ENCODE measurements at regions not wholly inside any gene's neighbourhood (a gene's known extent, or its start where the extent isn't known, plus 50 kb on each side); places are given as distances from the start of the nearest gene placed in this dataset.

DNA sequence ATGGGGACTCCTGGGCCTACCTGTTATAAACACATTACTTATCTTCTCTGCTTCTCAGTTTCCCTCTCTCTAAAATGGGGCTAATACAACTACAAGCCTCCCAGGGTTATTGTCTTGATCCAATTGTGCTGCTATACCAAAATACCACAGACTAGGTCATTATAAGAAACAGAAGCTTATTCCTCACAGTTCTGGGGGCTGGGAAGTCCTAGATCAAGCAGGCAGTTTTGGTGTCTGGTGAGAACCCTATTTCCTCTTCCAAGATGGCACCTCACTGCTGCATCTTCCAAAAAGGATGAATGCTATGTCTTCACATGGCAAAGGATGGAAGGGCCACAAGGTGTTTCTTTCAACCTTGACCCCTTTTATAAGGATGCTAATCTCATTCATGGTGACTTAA is 732.9 kb upstream of the TBX3 start:
- no peak overlapping the region for H3K4me3 Mint-ChIP-seq (ENCODE audit: low read depth)
- no peaks in the 10 kb centered on the region for H3K9me3 Mint-ChIP-seq
- H3K27ac Mint-ChIP-seq, result no peak overlapping the region
- no peak for DNase-seq (ENCODE audit: low spot score)
- H3K4me1 Mint-ChIP-seq (ENCODE audit: low read depth), result no peaks in the 10 kb centered on the region
- no peaks in the 10 kb centered on the region for H3K27me3 Mint-ChIP-seq (ENCODE audit: low read depth)
- no peaks in the 10 kb centered on the region for H3K36me3 Mint-ChIP-seq (ENCODE audit: low read depth)
- intact Hi-C loops (cut with micrococcal nuclease), result no loop called here

DNA sequence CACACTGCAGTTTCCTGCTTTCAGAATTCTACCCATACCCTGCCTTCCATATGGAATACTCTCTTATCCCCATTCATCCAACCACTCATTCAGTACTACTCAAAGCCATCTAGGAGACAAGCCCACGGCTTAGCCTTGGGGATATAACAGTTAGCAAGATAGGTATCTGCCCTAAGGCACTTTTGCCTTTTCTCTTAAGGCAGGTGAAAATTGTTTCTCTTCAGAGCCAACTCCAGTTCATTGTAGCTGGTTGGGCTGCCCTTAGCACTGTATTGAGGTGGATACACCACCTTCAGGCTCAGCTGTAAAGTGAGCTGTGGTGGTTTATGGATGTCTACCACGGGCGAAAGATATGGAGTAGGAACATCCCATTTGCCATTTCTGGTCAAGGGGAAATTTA is 729.7 kb upstream of the TBX3 start:
- intact Hi-C loops (cut with micrococcal nuclease), result no loop called here
- no peaks in the 10 kb centered on the region for H3K36me3 Mint-ChIP-seq (ENCODE audit: low read depth)
- DNase-seq (ENCODE audit: low spot score), result no peak
- no peaks in the 10 kb centered on the region for H3K4me1 Mint-ChIP-seq (ENCODE audit: low read depth)
- H3K4me3 Mint-ChIP-seq (ENCODE audit: low read depth), result no peak overlapping the region
- no peaks in the 10 kb centered on the region for H3K9me3 Mint-ChIP-seq
- H3K27ac Mint-ChIP-seq, result no peak overlapping the region
- no peaks in the 10 kb centered on the region for H3K27me3 Mint-ChIP-seq (ENCODE audit: low read depth)

DNA sequence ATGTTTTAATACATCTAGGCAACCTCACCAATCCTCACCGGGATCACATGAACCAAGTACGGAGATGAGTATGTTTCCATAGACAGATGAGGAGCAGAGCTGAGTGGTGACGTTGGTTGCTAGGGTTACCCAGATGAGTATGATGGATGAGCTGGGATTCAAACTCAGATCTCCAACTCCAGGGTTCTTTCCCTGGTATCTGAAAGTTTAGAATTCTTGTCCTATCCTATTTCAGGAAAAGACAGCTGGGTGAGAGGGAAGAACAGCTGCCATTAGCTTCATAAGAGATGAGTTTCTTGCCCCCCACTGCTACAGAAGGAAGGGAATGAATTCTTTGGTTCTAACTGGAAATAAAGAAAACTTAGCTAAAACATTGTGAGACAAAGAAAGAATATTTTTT is 728.9 kb upstream of the TBX3 start:
- no peak for DNase-seq (ENCODE audit: low spot score)
- no peaks in the 10 kb centered on the region for H3K36me3 Mint-ChIP-seq (ENCODE audit: low read depth)
- no peaks in the 10 kb centered on the region for H3K4me1 Mint-ChIP-seq (ENCODE audit: low read depth)
- no peaks in the 10 kb centered on the region for H3K27me3 Mint-ChIP-seq (ENCODE audit: low read depth)
- H3K4me3 Mint-ChIP-seq (ENCODE audit: low read depth), result no peak overlapping the region
- no peaks in the 10 kb centered on the region for H3K9me3 Mint-ChIP-seq
- no peak overlapping the region for H3K27ac Mint-ChIP-seq
- intact Hi-C loops (cut with micrococcal nuclease), result no loop called here

DNA sequence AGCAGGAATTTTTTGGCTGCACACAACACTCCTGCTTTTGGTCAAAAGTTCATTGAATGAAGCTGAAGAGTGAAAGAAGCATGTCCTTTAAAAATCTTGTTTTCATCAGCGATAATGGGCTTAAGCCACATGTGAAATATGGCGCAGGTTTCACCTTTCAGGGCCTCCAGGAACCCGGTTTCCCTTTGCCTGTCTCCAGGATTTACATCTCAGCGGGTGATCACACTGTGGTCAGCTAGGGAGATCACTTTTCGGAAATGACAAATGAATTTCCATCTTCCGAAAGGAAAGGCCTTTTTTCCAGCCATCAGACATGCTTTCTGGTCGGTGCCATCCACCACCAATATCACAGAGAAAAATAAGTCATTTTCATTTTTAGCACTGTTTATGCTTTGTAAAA is 727.1 kb upstream of the TBX3 start:
- Mint-ChIP-seq H3K27me3 (ENCODE audit: low read depth) (no peaks in the 10 kb centered on the region), H3K4me3 (ENCODE audit: low read depth) (no peak overlapping the region), H3K36me3 (ENCODE audit: low read depth) (no peaks in the 10 kb centered on the region), H3K4me1 (ENCODE audit: low read depth) (no peaks in the 10 kb centered on the region), H3K9me3 (no peaks in the 10 kb centered on the region), H3K27ac (no peak overlapping the region)
- DNase-seq (ENCODE audit: low spot score), result no peak
- intact Hi-C loops (cut with micrococcal nuclease), result no loop called here

DNA sequence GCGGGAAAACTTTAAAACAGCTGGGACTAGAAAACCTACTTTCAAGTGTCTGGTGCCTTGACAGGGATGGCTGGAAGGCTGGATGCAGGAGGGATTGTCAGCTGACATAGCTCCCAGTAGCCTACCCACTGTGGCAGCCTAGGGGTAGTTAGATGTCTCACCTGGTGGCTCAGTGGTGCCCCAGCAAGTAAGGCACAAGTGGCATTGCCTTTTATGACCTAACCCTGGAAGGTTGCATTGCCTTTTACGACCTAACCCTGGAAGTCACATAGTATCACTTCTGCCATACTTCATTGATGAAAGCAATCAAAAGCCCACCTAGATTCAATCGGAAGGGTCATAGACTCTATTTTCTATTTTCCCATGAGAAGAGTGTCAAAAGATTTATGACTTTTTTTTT is 724.7 kb upstream of the TBX3 start:
- H3K36me3 Mint-ChIP-seq (ENCODE audit: low read depth), result no peaks in the 10 kb centered on the region
- H3K4me1 Mint-ChIP-seq (ENCODE audit: low read depth), result no peaks in the 10 kb centered on the region
- no peak overlapping the region for H3K27ac Mint-ChIP-seq
- intact Hi-C loops (cut with micrococcal nuclease), result no loop called here
- H3K9me3 Mint-ChIP-seq, result no peaks in the 10 kb centered on the region
- no peaks in the 10 kb centered on the region for H3K27me3 Mint-ChIP-seq (ENCODE audit: low read depth)
- H3K4me3 Mint-ChIP-seq (ENCODE audit: low read depth), result no peak overlapping the region
- no peak for DNase-seq (ENCODE audit: low spot score)

DNA sequence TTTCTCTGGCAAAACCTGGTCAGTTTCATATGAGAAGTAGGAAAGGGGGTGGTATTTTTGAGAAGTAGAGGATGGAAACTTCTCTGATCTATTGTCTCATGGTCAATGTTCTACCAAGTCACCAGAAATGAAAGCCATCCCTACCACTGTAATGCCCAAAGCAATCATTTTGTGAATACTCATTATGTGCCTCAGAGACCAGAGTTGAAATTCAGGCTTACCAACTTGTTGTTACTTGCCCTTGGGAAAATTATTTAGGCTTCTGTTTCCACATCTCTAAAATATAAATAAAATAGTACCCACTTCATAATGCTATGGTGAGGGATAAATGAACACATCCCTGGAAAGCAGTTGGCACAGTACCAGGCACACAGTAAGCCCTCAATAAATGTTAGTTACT is 723.7 kb upstream of the TBX3 start:
- H3K9me3 Mint-ChIP-seq, result no peaks in the 10 kb centered on the region
- DNase-seq (ENCODE audit: low spot score), result no peak
- no peaks in the 10 kb centered on the region for H3K4me1 Mint-ChIP-seq (ENCODE audit: low read depth)
- H3K36me3 Mint-ChIP-seq (ENCODE audit: low read depth), result no peaks in the 10 kb centered on the region
- H3K27me3 Mint-ChIP-seq (ENCODE audit: low read depth), result no peaks in the 10 kb centered on the region
- intact Hi-C loops (cut with micrococcal nuclease), result no loop called here
- H3K4me3 Mint-ChIP-seq (ENCODE audit: low read depth), result no peak overlapping the region
- no peak overlapping the region for H3K27ac Mint-ChIP-seq

DNA sequence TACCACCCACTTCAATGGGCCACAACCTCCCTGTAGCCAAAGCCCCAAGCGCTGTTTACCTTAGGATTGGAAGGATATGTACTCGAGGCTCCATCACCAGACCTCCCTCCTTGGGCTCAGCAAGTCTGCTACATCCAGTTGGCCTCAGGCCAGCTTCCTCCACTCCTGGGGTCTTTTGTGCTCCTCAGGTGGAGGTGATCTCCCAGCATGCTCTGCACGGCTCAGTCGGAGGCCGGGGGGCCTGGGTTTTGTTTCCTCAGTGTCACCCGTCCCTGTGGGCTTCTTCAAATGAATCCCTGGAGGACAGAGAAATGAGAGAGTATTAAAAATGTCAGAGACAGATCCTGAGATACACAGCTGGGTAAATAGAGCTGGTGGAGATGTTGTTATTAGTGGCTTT is 723.1 kb upstream of the TBX3 start:
- no peak overlapping the region for H3K4me3 Mint-ChIP-seq (ENCODE audit: low read depth)
- no peak overlapping the region for H3K27ac Mint-ChIP-seq
- H3K36me3 Mint-ChIP-seq (ENCODE audit: low read depth), result no peaks in the 10 kb centered on the region
- no peak for DNase-seq (ENCODE audit: low spot score)
- intact Hi-C loops (cut with micrococcal nuclease), result no loop called here
- H3K27me3 Mint-ChIP-seq (ENCODE audit: low read depth), result no peaks in the 10 kb centered on the region
- H3K4me1 Mint-ChIP-seq (ENCODE audit: low read depth), result no peaks in the 10 kb centered on the region
- no peaks in the 10 kb centered on the region for H3K9me3 Mint-ChIP-seq

DNA sequence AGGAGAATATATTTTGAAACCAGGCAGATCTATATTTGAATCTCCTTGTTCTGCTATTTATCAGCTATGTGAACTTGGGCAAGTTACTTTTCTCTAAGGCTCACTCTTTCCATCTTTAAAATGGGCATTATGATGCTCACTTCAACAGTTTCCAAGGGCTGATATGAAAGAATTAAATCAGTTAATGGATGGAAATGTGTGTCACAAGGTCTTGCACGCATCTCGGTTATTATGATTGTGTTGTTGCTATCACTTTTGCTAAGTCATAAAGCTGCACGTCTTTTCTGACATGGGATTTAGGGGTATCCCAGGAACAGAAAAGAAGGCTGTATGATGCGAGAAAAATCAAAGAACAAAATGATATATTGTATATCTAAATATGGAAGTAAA is 721.5 kb upstream of the TBX3 start:
- intact Hi-C loops (cut with micrococcal nuclease), result no loop called here
- DNase-seq (ENCODE audit: low spot score), result no peak
- no peak overlapping the region for H3K27ac Mint-ChIP-seq
- H3K27me3 Mint-ChIP-seq (ENCODE audit: low read depth), result no peaks in the 10 kb centered on the region
- H3K4me3 Mint-ChIP-seq (ENCODE audit: low read depth), result no peak overlapping the region
- no peaks in the 10 kb centered on the region for H3K36me3 Mint-ChIP-seq (ENCODE audit: low read depth)
- H3K9me3 Mint-ChIP-seq, result no peaks in the 10 kb centered on the region
- H3K4me1 Mint-ChIP-seq (ENCODE audit: low read depth), result no peaks in the 10 kb centered on the region

DNA sequence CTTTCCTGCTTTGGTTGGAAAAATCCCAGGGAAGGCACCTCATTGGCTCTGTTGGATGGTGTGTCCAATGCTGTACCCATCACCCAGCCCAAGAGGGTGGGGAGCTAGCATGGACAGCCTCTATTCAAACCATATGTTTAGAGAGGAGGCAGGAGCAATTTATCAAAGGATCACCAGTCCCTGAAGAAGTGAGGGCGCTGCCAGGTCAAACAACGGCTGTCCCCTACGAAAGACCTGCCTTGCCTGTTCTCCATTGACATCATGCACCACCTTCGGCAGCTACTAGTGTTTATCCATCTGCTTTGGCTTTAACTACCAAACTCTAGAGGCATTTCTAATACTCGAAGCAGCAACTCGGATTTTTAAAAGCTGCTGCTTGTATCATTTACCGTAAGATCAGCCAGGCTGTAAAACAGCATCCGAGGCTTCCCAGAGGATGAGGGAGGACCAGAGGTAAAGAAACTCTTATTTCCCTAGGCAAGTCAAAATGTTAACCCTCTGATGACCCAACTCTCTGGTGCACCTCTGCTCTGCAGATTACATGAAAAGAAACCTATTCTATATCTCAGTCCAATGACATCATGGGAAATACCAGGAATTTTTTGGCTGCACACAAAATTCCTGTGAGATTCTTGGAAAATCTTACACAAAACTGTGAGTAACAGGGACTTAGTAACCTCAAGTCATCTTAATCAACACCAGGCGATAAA is 720.9 kb upstream of the TBX3 start:
- no peak for DNase-seq (ENCODE audit: low spot score)
- no peaks in the 10 kb centered on the region for H3K9me3 Mint-ChIP-seq
- H3K4me3 Mint-ChIP-seq (ENCODE audit: low read depth), result no peak overlapping the region
- intact Hi-C loops (cut with micrococcal nuclease), result no loop called here
- H3K27ac Mint-ChIP-seq, result no peak overlapping the region
- no peaks in the 10 kb centered on the region for H3K27me3 Mint-ChIP-seq (ENCODE audit: low read depth)
- no peaks in the 10 kb centered on the region for H3K36me3 Mint-ChIP-seq (ENCODE audit: low read depth)
- H3K4me1 Mint-ChIP-seq (ENCODE audit: low read depth), result no peaks in the 10 kb centered on the region

DNA sequence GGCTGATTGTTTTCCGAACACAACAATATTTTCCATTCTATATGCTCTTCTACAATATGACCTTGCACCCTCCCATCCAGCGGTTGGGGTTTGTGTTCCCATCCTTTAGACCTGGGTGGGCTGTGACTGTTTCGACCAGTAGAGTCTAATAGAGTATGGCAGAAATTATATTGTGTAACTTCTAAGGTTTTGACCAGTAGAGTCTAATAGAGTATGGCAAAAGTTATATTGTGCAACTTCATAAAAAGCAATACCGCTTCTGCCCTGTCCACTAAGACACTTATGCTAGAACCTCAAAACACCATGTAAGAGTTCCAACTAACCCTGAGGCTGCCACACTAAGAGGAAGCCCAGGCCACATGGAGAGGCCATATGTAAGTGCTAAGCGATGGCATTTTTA is 719.7 kb upstream of the TBX3 start:
- Mint-ChIP-seq H3K4me3 (ENCODE audit: low read depth) (no peak overlapping the region), H3K36me3 (ENCODE audit: low read depth) (no peaks in the 10 kb centered on the region), H3K27me3 (ENCODE audit: low read depth) (no peaks in the 10 kb centered on the region), H3K27ac (no peak overlapping the region), H3K4me1 (ENCODE audit: low read depth) (no peaks in the 10 kb centered on the region), H3K9me3 (no peaks in the 10 kb centered on the region)
- no peak for DNase-seq (ENCODE audit: low spot score)
- intact Hi-C loops (cut with micrococcal nuclease), result no loop called here

DNA sequence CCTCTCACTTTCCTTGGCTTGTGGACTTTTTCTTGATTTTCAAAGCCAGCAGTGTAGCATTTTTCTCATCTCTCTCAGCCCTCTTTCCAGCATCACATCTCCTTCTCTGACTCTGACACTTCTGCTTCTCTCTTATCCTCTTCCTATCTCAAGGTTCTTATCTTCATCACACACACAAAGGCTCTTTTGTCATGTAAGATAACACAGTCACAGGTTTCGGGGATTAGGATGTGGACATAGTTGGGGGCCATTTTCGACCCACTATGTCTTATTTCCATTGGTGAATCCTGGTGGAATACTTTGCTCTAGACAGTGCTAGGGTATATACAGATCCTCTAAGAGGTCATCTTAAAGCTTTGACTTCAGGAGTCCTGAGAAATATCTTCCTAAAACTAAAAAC is 719.3 kb upstream of the TBX3 start:
- no peak overlapping the region for H3K27ac Mint-ChIP-seq
- H3K27me3 Mint-ChIP-seq (ENCODE audit: low read depth), result no peaks in the 10 kb centered on the region
- H3K4me1 Mint-ChIP-seq (ENCODE audit: low read depth), result no peaks in the 10 kb centered on the region
- H3K36me3 Mint-ChIP-seq (ENCODE audit: low read depth), result no peaks in the 10 kb centered on the region
- no peaks in the 10 kb centered on the region for H3K9me3 Mint-ChIP-seq
- intact Hi-C loops (cut with micrococcal nuclease), result no loop called here
- no peak for DNase-seq (ENCODE audit: low spot score)
- no peak overlapping the region for H3K4me3 Mint-ChIP-seq (ENCODE audit: low read depth)

DNA sequence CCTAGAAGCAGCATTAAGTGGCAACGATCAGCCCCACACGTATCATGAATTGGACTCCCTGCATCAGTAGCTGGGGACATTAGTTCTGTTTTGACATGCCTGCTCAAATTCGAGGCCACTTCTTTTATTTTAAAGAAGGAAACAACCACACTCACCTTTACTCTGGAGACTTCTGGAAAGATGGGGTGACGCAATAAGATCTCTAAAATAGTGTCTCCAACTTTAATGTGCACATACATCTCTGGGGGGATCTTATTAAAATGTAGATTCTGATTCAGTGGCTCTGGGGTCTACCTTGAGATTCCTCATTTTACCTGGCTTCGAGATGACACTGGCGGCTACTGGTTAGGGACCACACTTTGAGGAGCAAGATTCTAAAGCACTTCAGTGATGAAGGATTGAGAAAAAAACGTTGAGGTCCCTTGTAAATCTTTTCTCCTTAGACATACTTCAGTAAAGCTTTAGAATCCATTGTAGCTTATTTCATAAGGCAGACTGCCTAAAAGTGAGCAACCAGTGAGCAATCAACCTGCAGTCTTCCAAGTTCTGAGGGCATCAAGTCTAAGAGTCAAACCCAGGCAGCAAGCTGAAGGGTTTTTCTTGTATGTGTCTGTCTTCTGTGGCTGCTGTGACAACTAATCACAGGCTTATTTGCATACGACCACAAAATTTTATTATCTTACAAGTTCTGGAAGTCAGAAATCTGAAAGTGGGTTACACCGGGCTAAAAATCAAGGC is 718.6 kb upstream of the TBX3 start:
- Mint-ChIP-seq H3K36me3 (ENCODE audit: low read depth) (no peaks in the 10 kb centered on the region), H3K27me3 (ENCODE audit: low read depth) (no peaks in the 10 kb centered on the region), H3K4me1 (ENCODE audit: low read depth) (no peaks in the 10 kb centered on the region), H3K4me3 (ENCODE audit: low read depth) (no peak overlapping the region), H3K9me3 (no peaks in the 10 kb centered on the region), H3K27ac (no peak overlapping the region)
- intact Hi-C loops (cut with micrococcal nuclease), result no loop called here
- no peak for DNase-seq (ENCODE audit: low spot score)

DNA sequence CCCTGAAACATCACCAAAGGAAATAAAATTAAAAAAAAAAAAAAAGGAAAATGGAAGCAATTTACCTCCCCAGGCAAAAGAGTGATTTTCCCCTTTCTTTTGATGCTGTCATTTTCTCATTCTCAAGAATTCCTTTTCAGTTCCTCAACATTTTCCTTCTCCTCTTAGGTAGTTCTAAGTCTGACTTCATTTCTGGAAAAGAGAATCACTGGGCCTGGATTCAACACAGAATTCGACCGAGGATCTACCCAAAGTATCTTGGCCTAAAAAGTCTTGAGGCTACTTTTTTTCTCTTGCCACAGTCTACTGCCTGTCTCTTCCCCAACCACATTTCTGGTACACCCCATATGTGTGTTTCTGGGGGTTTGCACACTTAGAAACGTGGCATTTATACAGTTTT is 717.8 kb upstream of the TBX3 start:
- Mint-ChIP-seq H3K27ac (no peak overlapping the region), H3K9me3 (peaks cover 4% of the 10 kb centered on the region), H3K4me1 (ENCODE audit: low read depth) (no peaks in the 10 kb centered on the region), H3K27me3 (ENCODE audit: low read depth) (no peaks in the 10 kb centered on the region), H3K4me3 (ENCODE audit: low read depth) (no peak overlapping the region), H3K36me3 (ENCODE audit: low read depth) (no peaks in the 10 kb centered on the region)
- intact Hi-C loops (cut with micrococcal nuclease), result no loop called here
- DNase-seq (ENCODE audit: low spot score), result no peak

Measured in activated T-helper 2 cell treated with anti-CD3 and anti-CD28 coated beads, Interferon-gamma antibody, Interleukin-2, Interleukin-4, amounts not matched to agents 10 μg/mL and 5 μg/mL and 100 μg/mL, durations not matched to agents 14 hours and 24 hours and 36 hours (primary cell).